HG03565 (cell line): ENCODE measurements at regions not wholly inside any gene's neighbourhood (a gene's known extent, or its start where the extent isn't known, plus 50 kb on each side); places are given as distances from the start of the nearest gene placed in this dataset.
"Not testable (repeated sequence)": the region's sequence is repeated elsewhere in the genome, so short reads cannot be mapped to it uniquely, and the experiment has no call there.

Source experiments
- ATAC-seq: cut with Tn5 transposase; IDR thresholded peaks from one replicate; pipeline ENCODE4 v1.9.1; 2021; ENCODE audit warnings: mild to moderate bottlenecking, moderate library complexity; ENCODE audit not compliant: unreplicated experiment

DNA sequence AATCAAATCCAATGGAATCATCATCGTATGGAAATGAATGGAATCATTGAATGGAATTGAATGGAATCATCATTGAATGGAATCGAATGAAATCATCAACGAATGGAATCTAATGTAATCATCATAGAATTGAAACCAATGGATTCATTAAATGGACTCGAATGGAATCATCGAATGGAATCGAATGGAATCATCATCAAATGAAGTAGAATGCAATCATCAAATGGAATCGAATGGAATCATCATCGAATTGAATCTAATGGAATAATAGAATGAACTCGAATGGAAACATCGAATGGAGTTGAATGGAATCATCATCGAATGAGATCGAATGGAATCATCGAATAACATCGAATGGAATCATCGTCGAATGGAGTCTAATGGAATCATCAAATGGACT lies 232.8 kb downstream of the SHCBP1 start:
- not testable (repeated sequence) for ATAC-seq

DNA sequence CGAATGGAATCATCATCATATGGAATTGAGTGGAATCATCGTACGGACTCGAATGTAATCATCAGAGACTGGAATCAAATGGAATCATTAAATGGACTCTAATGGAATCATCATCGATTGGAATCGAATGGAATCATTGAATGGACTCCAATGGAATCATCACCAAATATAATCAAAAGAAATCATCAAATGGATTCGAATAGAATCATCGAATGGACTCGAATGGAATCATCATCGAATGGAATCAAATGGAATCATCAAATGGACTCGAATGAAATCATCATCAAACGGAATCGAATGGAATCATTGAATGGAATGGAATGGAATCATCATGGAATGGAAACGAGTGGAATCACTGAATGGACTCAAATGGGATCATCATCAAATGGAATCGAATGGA lies 233.5 kb downstream of the SHCBP1 start:
- not testable (repeated sequence) for ATAC-seq

DNA sequence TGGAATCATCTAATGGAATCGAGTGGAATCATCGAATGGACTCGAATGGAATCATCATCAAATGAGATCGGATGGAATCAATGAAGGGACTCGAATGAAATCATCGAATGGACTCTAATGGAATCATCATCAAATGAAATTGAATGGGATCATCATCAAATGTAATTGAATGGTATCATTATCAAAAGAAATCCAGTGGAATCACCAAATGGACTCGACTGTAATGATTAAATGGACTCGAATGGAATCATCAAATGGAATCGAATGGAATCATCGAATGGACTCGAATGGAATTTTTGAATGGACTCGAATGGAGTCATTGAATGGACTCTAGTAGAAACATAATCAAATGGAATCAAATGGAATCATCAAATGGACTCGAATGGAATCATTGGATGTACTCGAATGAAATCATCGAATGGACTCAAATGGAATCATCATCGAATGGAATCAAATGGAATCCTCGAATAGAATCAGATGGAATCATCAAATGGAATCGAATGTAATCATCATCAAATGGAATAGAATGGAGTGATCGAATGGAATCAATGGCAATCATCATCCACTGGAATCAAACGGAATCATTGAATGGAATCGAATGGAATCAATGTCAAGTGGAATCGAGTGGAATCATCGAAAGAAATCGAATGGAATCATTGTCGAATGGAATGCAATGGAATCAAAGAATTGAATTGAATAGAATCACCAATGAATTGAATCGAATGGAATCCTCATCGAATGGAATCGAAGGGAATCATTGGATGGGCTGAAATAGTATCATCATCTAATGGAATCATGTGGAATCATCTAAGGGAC lies 234.2 kb downstream of the SHCBP1 start:
- ATAC-seq, result peak; percentile 3

DNA sequence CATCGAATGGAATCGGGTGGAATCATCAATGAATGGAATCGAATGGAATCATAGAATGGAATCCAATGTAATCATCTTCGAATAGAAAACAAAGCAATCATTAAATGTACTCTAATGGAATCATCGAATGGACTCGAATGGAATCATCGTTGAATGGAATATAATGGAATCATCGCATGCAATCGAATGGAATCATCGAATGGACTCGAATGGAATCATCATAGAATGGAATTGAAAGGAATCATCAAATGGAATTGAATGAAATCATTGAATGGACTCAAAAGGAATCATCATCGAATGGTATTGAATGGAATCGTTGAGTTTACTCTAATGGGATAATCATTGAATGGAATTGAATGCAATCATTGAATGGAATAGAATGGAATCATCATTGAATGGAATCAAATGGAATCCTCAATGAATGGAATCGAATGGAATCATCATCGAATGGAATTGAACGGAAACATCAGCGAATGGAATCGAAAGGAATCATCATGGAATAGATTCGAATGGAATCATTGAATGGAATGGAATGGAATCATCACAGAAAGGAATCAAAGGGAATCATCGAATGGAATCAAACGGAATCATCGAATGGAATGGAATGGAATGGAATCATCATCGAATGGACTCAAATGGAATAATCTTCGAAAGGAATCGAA lies 234.9 kb downstream of the SHCBP1 start:
- ATAC-seq, result not testable (repeated sequence)

DNA sequence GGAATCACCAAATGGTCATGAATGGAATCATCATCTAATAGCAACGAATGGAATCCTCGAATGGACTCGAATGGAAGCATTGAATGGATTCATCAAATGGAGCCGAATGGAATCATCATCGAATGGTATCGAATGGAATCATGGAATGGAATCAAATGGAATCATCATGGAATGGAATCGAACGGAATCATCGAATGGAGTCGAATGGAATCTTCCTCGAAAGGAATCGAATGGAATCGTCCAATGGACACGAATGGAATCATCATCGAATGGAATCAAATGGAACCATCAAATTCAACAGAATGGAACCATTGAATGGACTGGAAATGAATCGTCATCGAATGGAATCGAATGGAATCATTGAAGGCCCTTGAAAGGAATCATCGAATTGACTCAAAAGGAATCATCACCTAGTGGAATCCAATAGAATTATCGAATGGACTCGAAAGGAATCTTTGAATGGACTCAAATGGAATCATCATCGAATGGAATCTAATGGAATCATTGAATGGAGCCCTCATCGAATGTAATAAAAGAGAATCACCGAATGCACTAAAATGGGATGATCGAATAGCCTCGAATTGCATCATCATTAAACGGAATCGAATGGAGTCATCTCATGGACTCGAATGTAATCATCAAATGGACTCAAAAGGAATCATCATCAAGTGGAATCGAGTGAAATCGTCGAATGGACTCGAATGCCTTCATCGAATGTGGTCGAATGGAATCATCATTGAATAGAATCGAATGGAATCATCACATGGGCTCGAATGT lies 236.7 kb downstream of the SHCBP1 start:
- not testable (repeated sequence) for ATAC-seq

DNA sequence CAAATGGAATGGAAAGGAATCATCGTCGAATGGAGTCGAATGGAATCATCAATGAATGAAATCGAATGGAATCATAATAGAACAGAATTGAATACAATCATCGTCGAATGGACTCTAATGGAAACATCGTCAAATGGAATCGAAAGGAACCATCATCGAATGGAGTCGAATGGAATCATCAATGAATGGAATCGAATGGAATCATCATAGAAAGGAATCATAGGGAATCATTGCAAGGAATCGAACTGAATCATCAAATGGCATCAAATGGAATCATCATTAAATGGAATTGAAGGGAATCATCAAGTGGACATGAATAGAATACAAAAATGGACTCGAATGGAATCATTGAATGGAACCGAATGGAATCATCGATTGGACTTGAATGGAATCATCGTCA lies 237.6 kb downstream of the SHCBP1 start:
- ATAC-seq, result not testable (repeated sequence)

- not testable (repeated sequence) for ATAC-seq
Measured at GRCh38 chr16:46382791-46383541, 238.2 kb downstream of the SHCBP1 start.

- ATAC-seq, result not testable (repeated sequence)
Measured at GRCh38 chr16:46382079-46382478, 239.1 kb downstream of the SHCBP1 start.

- not testable (repeated sequence) for ATAC-seq
Measured at GRCh38 chr16:46381344-46381743, 239.8 kb downstream of the SHCBP1 start.
